ENCODE measurements at regions not wholly inside any gene's neighbourhood (a gene's known extent, or its start where the extent isn't known, plus 50 kb on each side); places are given as distances from the start of the nearest gene placed in this dataset.

GRCh38 chr7:155202106-155202871, 95.4 kb upstream of the INSIG1 start:
- no peaks in the 10 kb centered on the region for H3K36me3 ChIP-seq
- H3K9me3 ChIP-seq, result no peaks in the 10 kb centered on the region
- ATAC-seq (ENCODE audit: low FRiP score in 2 of 2) (no peak), DNase-seq (no peak)
- H3K27ac ChIP-seq, result no peak overlapping the region
- peaks cover 2 to 10% (median 5%) of the 10 kb centered on the region in 4 donors for H3K4me1 ChIP-seq
- H3K4me3 ChIP-seq, result no peak overlapping the region
- WGBS, 2 donors, result 92 to 93% methylated on average over 7 to 15 of the region's 15 CpGs
- TF ChIP-seq POLR2AphosphoS5 (IDR thresholded peaks at IDR 0.05), result no peak
- TF ChIP-seq CTCF (IDR thresholded peaks at IDR 0.05), result no peak
- TF ChIP-seq EP300 (IDR thresholded peaks at IDR 0.05), result no peak
- no peak for TF ChIP-seq POLR2A (IDR thresholded peaks at IDR 0.05)
- no peaks in the 10 kb centered on the region for H3K27me3 ChIP-seq

DNA sequence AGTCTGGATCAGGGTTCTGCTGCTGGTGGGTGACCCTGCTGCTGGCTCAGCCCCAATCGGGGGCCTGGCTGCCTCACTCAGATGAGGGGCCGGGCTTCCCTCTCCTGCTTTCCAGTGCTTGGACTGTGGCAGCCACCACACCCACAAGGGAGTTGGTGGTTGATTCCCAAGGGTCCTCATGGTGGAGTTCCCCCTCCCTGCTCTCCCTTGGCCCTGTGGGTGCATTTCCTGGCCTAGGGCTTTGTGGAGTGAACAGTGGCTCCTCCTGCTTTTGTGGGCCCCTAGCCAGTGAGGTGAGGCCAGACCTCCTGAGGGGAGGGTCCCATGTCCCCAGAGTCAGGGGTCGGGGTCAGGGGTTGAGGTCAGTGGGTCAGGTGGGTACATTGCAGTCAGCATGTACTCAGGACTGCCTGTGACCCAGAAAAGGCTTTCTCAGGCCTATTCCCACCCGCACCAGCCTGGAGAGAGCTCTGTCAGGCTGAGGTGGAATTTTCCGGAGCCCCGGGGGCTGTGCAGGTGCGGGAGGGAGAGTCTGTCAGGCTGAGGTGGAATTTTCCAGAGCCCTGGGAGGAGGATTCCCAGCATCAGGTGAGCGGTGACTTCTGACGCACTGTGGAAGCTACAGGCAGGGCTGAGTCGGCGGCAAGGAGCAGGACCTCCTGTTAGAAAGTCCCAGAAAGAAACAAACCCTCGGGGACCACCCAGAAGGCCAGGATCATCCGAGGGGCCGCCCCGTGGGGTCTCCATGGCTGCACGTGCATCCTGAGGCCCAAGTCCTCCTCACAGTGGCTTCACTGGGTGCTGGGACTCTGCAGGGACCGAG, 94.4 kb upstream of the INSIG1 start:
- no peak overlapping the region for H3K4me3 ChIP-seq
- H3K9me3 ChIP-seq, result no peaks in the 10 kb centered on the region
- H3K27ac ChIP-seq, result no peak overlapping the region
- ATAC-seq (ENCODE audit: low FRiP score in 2 of 2), result no peak
- no peaks in the 10 kb centered on the region for H3K36me3 ChIP-seq
- DNase-seq, result no peak
- H3K4me1 ChIP-seq, result peaks cover 2 to 10% (median 5%) of the 10 kb centered on the region in 4 donors
- no peak for TF ChIP-seq CTCF (IDR thresholded peaks at IDR 0.05)
- no peak for TF ChIP-seq POLR2A (IDR thresholded peaks at IDR 0.05)
- TF ChIP-seq EP300 (IDR thresholded peaks at IDR 0.05), result no peak
- TF ChIP-seq POLR2AphosphoS5 (IDR thresholded peaks at IDR 0.05), result no peak
- WGBS, 2 donors, result 83 to 84% methylated on average over 15 to 17 of the region's 17 CpGs
- H3K27me3 ChIP-seq, result no peaks in the 10 kb centered on the region

GRCh38 chr7:155203882-155204691, 93.6 kb upstream of the INSIG1 start:
- 92 to 98% methylated on average over 9 to 10 of the region's 14 CpGs for WGBS, 2 donors
- Histone ChIP-seq H3K4me3 (no peak overlapping the region), H3K36me3 (no peaks in the 10 kb centered on the region), H3K4me1 (peaks cover 2 to 12% (median 5%) of the 10 kb centered on the region in 4 donors), H3K9me3 (no peaks in the 10 kb centered on the region), H3K27ac (no peak overlapping the region), H3K27me3 (no peaks in the 10 kb centered on the region)
- DNase-seq (no peak), ATAC-seq (ENCODE audit: low FRiP score in 2 of 2) (no peak)
- no peak for TF ChIP-seq POLR2A (IDR thresholded peaks at IDR 0.05)
- no peak for TF ChIP-seq EP300 (IDR thresholded peaks at IDR 0.05)
- TF ChIP-seq POLR2AphosphoS5 (IDR thresholded peaks at IDR 0.05), result no peak
- TF ChIP-seq CTCF (IDR thresholded peaks at IDR 0.05), result no peak

- Histone ChIP-seq H3K27me3 (no peaks in the 10 kb centered on the region), H3K27ac (peak overlapping the region; percentile 88 to 97 (median 92)), H3K4me3 (peak overlapping the region in 3 of 4 donors; percentile 28 to 46 (median 39)), H3K9me3 (no peaks in the 10 kb centered on the region), H3K36me3 (no peaks in the 10 kb centered on the region), H3K4me1 (peaks cover 2 to 19% (median 5%) of the 10 kb centered on the region in 4 donors)
- TF ChIP-seq EP300 (IDR thresholded peaks at IDR 0.05), result no peak
- TF ChIP-seq POLR2AphosphoS5 (IDR thresholded peaks at IDR 0.05), result no peak
- no peak for TF ChIP-seq CTCF (IDR thresholded peaks at IDR 0.05)
- no peak for TF ChIP-seq POLR2A (IDR thresholded peaks at IDR 0.05)
- WGBS, 2 donors, result 48 to 67% methylated on average over 11 to 14 of the region's 14 CpGs
- DNase-seq, result no peak
- no peak for ATAC-seq (ENCODE audit: low FRiP score in 2 of 2)
Measured at GRCh38 chr7:155204744-155205367, 92.8 kb upstream of the INSIG1 start.
